ENCODE measurements at regions not wholly inside any gene's neighbourhood (a gene's known extent, or its start where the extent isn't known, plus 50 kb on each side); places are given as distances from the start of the nearest gene placed in this dataset.

DNA sequence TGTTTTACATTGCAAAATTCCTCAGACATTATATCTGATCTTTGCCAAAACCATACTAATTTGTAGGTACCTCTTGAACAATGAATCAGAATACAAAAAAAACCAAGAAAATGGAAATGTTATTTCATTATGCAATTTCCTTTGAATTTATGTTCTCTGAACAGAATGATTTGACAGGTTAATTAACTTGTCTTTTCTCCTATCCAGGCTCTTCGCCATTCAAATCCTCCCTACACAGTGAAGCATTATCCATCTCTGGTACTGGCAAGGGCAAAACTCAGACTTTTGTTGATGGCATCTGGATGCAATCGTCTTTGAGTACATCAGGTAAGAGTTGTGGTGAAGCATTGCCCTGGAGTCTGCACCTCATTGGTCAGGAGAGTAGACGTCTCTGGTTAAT, 655.7 kb upstream of the ITGA1 start:
- TF ChIP-seq, protein P1, sequence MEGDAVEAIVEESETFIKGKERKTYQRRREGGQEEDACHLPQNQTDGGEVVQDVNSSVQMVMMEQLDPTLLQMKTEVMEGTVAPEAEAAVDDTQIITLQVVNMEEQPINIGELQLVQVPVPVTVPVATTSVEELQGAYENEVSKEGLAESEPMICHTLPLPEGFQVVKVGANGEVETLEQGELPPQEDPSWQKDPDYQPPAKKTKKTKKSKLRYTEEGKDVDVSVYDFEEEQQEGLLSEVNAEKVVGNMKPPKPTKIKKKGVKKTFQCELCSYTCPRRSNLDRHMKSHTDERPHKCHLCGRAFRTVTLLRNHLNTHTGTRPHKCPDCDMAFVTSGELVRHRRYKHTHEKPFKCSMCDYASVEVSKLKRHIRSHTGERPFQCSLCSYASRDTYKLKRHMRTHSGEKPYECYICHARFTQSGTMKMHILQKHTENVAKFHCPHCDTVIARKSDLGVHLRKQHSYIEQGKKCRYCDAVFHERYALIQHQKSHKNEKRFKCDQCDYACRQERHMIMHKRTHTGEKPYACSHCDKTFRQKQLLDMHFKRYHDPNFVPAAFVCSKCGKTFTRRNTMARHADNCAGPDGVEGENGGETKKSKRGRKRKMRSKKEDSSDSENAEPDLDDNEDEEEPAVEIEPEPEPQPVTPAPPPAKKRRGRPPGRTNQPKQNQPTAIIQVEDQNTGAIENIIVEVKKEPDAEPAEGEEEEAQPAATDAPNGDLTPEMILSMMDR (IDR thresholded peaks at IDR 0.05; ENCODE audit: borderline replicate concordance, extremely low read depth, insufficient read depth) = no peak
- Histone ChIP-seq H3K4me1 (ENCODE audit: control insufficient read depth in 2 of 3, insufficient read depth in 2 of 3, low read depth in 1 of 3, low read length in 3 of 3) (no peaks in the 10 kb centered on the region), H3K9ac (ENCODE audit: low read length in 3 of 3) (no peak overlapping the region), H3K4me3 (ENCODE audit: low read length in 3 of 3) (no peak overlapping the region), H3K27ac (ENCODE audit: low read depth in 2 of 2, low read length in 2 of 2) (no peak overlapping the region), H3K36me3 (ENCODE audit: control insufficient read depth in 2 of 3, insufficient read depth in 3 of 3, low read length in 3 of 3) (no peaks in the 10 kb centered on the region), H3K27me3 (ENCODE audit: control insufficient read depth, insufficient read depth, low read length) (no peaks in the 10 kb centered on the region), H3K9me3 (ENCODE audit: control insufficient read depth in 2 of 3, insufficient read depth in 1 of 3, low read length in 3 of 3) (peaks cover 0 to 3% (median 0%) of the 10 kb centered on the region in 3 donors)
- no peak for FAIRE-seq
- no peak for DNase-seq
- intact Hi-C loops (cut with DNase I) = no loop called here

- FAIRE-seq (no peak), DNase-seq (no peak)
- TF ChIP-seq, protein P1 (IDR thresholded peaks at IDR 0.05; ENCODE audit: borderline replicate concordance, extremely low read depth, insufficient read depth) = no peak
- Histone ChIP-seq H3K36me3 (ENCODE audit: control insufficient read depth in 2 of 3, insufficient read depth in 3 of 3, low read length in 3 of 3) (no peaks in the 10 kb centered on the region), H3K27ac (ENCODE audit: low read depth in 2 of 2, low read length in 2 of 2) (no peak overlapping the region), H3K4me1 (ENCODE audit: control insufficient read depth in 2 of 3, insufficient read depth in 2 of 3, low read depth in 1 of 3, low read length in 3 of 3) (no peaks in the 10 kb centered on the region), H3K9me3 (ENCODE audit: control insufficient read depth in 2 of 3, insufficient read depth in 1 of 3, low read length in 3 of 3) (no peaks in the 10 kb centered on the region), H3K27me3 (ENCODE audit: control insufficient read depth, insufficient read depth, low read length) (no peaks in the 10 kb centered on the region), H3K9ac (ENCODE audit: low read length in 3 of 3) (no peak overlapping the region), H3K4me3 (ENCODE audit: low read length in 3 of 3) (no peak overlapping the region)
- intact Hi-C loops (cut with DNase I) = no loop called here
These were observed 653.6 kb upstream of the ITGA1 start for GRCh38 chr5:52134013-52134650.

- FAIRE-seq (no peak), DNase-seq (no peak)
- no peak overlapping the region for H3K27ac ChIP-seq (ENCODE audit: low read depth in 2 of 2, low read length in 2 of 2)
- TF ChIP-seq, protein P1 (IDR thresholded peaks at IDR 0.05; ENCODE audit: borderline replicate concordance, extremely low read depth, insufficient read depth) = no peak
- no peaks in the 10 kb centered on the region for H3K27me3 ChIP-seq (ENCODE audit: control insufficient read depth, insufficient read depth, low read length)
- intact Hi-C loops (cut with DNase I) = no loop called here
- H3K4me3 ChIP-seq (ENCODE audit: low read length in 3 of 3) = no peak overlapping the region
- H3K4me1 ChIP-seq (ENCODE audit: control insufficient read depth in 2 of 3, insufficient read depth in 2 of 3, low read depth in 1 of 3, low read length in 3 of 3) = no peaks in the 10 kb centered on the region
- H3K36me3 ChIP-seq (ENCODE audit: control insufficient read depth in 2 of 3, insufficient read depth in 3 of 3, low read length in 3 of 3) = no peaks in the 10 kb centered on the region
- H3K9me3 ChIP-seq (ENCODE audit: control insufficient read depth in 2 of 3, insufficient read depth in 1 of 3, low read length in 3 of 3) = no peaks in the 10 kb centered on the region
- no peak overlapping the region for H3K9ac ChIP-seq (ENCODE audit: low read length in 3 of 3)
These were observed 647.7 kb upstream of the ITGA1 start for GRCh38 chr5:52139888-52140615.
